ENCODE measurements at regions not wholly inside any gene's neighbourhood (a gene's known extent, or its start where the extent isn't known, plus 50 kb on each side); places are given as distances from the start of the nearest gene placed in this dataset.

GRCh38 chr5:144779368-144779767 is 608.7 kb downstream of the KCTD16 start:
- TF ChIP-seq EZH2 (IDR thresholded peaks at IDR 0.05; ENCODE audit: borderline replicate concordance, low read depth, low read length, poor library complexity, severe bottlenecking), result no peak
- no peak for TF ChIP-seq CTCF (conservative IDR thresholded peaks at IDR 0.05; ENCODE audit: low read depth, low read length)
- H3K9me3 ChIP-seq (ENCODE audit: low read depth, low read length, poor library complexity, severe bottlenecking), result no peaks in the 10 kb centered on the region
- H3K4me3 ChIP-seq (ENCODE audit: low read depth, low read length, poor library complexity, severe bottlenecking), result no peak overlapping the region
- ChIA-PET CTCF (no interaction called here), POLR2A (ENCODE audit: low non-redundant PET) (no interaction called here)
- no peak overlapping the region for H3K27ac ChIP-seq (ENCODE audit: low read depth, low read length, poor library complexity, severe bottlenecking)
- no peaks in the 10 kb centered on the region for H3K36me3 ChIP-seq (ENCODE audit: insufficient read depth, low read length, poor library complexity, severe bottlenecking)
- intact Hi-C loops (cut with micrococcal nuclease; ENCODE audit: unreplicated experiment), result no loop called here
- no peak for DNase-seq (ENCODE audit: low spot score)
- peaks cover 14% of the 10 kb centered on the region for H3K27me3 ChIP-seq (replicated peaks; ENCODE audit: insufficient read depth, low read depth, low read length, poor library complexity)
- no TSS peak for BruUV-seq (replicated peaks)
- H3K4me1 ChIP-seq (ENCODE audit: insufficient read depth, low read length, poor library complexity, severe bottlenecking), result no peaks in the 10 kb centered on the region

GRCh38 chr5:144778561-144778960 is 607.9 kb downstream of the KCTD16 start:
- H3K9me3 ChIP-seq (ENCODE audit: low read depth, low read length, poor library complexity, severe bottlenecking), result no peaks in the 10 kb centered on the region
- no peaks in the 10 kb centered on the region for H3K36me3 ChIP-seq (ENCODE audit: insufficient read depth, low read length, poor library complexity, severe bottlenecking)
- intact Hi-C loops (cut with micrococcal nuclease; ENCODE audit: unreplicated experiment), result no loop called here
- H3K27ac ChIP-seq (ENCODE audit: low read depth, low read length, poor library complexity, severe bottlenecking), result no peak overlapping the region
- ChIA-PET CTCF (no interaction called here), POLR2A (ENCODE audit: low non-redundant PET) (no interaction called here)
- H3K4me1 ChIP-seq (ENCODE audit: insufficient read depth, low read length, poor library complexity, severe bottlenecking), result no peaks in the 10 kb centered on the region
- DNase-seq (ENCODE audit: low spot score), result no peak
- peaks cover 14% of the 10 kb centered on the region for H3K27me3 ChIP-seq (replicated peaks; ENCODE audit: insufficient read depth, low read depth, low read length, poor library complexity)
- no TSS peak for BruUV-seq (replicated peaks)
- no peak overlapping the region for H3K4me3 ChIP-seq (ENCODE audit: low read depth, low read length, poor library complexity, severe bottlenecking)
- TF ChIP-seq EZH2 (IDR thresholded peaks at IDR 0.05; ENCODE audit: borderline replicate concordance, low read depth, low read length, poor library complexity, severe bottlenecking) (no peak), CTCF (conservative IDR thresholded peaks at IDR 0.05; ENCODE audit: low read depth, low read length) (no peak)

- Histone ChIP-seq H3K36me3 (ENCODE audit: insufficient read depth, low read length, poor library complexity, severe bottlenecking) (no peaks in the 10 kb centered on the region), H3K27ac (ENCODE audit: low read depth, low read length, poor library complexity, severe bottlenecking) (no peak overlapping the region), H3K4me3 (ENCODE audit: low read depth, low read length, poor library complexity, severe bottlenecking) (no peak overlapping the region), H3K4me1 (ENCODE audit: insufficient read depth, low read length, poor library complexity, severe bottlenecking) (no peaks in the 10 kb centered on the region), H3K9me3 (ENCODE audit: low read depth, low read length, poor library complexity, severe bottlenecking) (no peaks in the 10 kb centered on the region), H3K27me3 (replicated peaks; ENCODE audit: insufficient read depth, low read depth, low read length, poor library complexity) (peaks cover 14% of the 10 kb centered on the region)
- intact Hi-C loops (cut with micrococcal nuclease; ENCODE audit: unreplicated experiment), result no loop called here
- ChIA-PET POLR2A (ENCODE audit: low non-redundant PET) (interaction anchor here (0.5 kb wide), 1 partner anchor 642 kb away, joined by 3 read pairs; no protein-coding TSS in a partner anchor), CTCF (no interaction called here)
- no peak for TF ChIP-seq CTCF (conservative IDR thresholded peaks at IDR 0.05; ENCODE audit: low read depth, low read length)
- no peak for TF ChIP-seq EZH2 (IDR thresholded peaks at IDR 0.05; ENCODE audit: borderline replicate concordance, low read depth, low read length, poor library complexity, severe bottlenecking)
- no peak for DNase-seq (ENCODE audit: low spot score)
- BruUV-seq (replicated peaks), result no TSS peak
Observed at GRCh38 chr5:144774197-144774596, 603.5 kb downstream of the KCTD16 start.

Measured in A673 (cell line).